Activated CD4-positive, alpha-beta T cell treated with anti-CD3 and anti-CD28 coated beads for 24 hours (primary cell): ENCODE measurements at regions not wholly inside any gene's neighbourhood (a gene's known extent, or its start where the extent isn't known, plus 50 kb on each side); places are given as distances from the start of the nearest gene placed in this dataset.

Experiments
- DNase-seq, 2 donors: peaks; one replicate each; pipeline ENCODE4 v3.0.0-alpha.2; 2020; ENCODE audit warnings: low read depth in 2 of 2

DNA sequence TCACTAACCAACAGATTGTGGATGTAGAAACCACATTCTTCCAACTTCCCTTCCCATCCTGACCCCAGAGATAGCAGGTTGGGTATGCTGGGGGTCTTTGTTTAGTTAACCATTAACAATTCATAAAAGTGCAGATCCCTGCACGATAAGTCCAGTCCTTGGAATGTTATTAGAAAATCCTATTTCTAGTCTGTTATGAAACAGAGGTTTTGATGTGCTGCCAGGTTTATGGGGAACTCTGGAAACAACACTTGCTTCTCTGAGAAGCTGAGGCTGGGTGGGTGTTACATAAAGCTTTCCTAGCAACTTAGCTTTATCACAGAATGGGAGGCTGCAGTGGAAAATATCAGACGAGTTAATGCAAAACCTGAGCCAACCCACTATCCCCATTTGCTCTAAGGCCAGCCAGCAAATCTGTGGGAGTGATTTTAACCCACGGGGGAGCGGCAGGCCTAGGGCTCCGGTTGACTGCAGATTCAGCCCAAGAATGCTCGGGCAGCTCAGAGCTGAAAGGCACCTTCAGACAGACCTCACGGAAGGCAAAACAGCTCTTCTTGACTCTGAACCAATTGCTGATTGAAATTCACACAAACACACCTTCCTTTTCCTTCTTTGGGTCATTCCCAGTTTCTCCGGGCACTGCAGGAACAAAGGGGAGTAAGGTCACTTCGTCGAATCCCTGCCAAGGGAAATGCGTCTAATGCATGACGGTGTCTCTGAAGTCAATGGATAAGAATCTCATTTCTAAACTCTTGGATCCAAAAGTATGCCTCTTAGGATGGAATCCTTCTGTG, 111.7 kb upstream of the IRF2BP2 start:
- no peak for DNase-seq

GRCh38 chr1:234720709-234721441, 110.9 kb upstream of the IRF2BP2 start:
- no peak for DNase-seq

GRCh38 chr1:234719454-234720251, 109.7 kb upstream of the IRF2BP2 start:
- no peak for DNase-seq

GRCh38 chr1:234718496-234719453, 108.8 kb upstream of the IRF2BP2 start:
- no peak for DNase-seq

GRCh38 chr1:234716908-234717375, 107.0 kb upstream of the IRF2BP2 start:
- no peak for DNase-seq

DNA sequence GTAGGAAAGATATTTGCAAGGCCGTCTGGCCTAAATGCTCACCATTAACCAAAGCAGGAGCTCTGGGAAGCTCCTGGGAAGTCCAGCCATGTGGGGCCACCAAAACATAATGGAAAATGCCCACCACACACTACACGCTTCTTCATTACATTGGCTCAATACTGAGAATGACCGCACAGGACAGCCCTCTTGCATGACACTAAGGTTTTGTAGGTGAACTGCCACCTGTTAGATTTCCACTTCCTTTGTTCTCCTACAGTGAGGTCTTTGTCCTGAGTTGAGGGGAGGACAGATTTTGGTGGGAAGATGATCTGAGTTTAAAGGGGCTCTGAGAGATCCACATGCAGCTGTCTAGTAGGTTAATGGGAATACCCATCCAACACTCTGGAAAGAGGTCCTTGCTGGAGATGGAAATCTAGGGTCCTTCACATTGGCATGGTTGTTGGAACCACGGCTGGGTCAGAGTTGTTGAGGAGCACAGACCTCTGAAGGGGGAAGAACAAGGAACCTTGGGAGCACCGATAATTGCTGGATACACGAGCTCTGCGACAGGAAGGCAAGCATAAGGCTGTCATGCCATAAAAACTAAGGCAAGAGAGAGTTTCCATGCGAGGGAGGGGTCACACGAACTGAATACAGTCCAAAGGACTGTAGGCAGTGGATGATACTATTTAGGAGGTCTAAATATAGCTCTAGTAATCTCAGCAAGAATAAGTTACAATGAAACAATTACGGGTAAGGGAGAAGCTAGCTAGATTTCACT, 105.5 kb upstream of the IRF2BP2 start:
- no peak for DNase-seq

DNA sequence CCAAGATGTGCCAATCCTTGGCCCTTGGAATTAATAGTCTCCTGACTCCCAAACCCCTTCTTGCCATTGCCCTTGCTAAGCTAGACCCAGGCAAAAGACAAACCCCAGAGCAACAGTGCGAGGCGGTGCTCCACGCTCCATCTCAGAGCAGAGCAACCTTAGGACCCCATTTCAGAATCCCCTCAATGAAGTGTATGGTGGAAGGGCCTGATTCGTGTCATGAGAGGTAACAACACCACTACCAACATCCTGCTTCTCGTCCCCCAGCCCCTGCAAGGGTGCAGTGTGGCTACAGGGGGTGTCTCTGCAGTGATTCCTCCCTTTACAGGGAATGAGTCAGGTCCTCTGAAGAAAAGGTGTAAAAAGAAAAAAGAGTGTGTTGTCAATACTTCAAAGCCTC, 103.9 kb upstream of the IRF2BP2 start:
- no peak for DNase-seq

GRCh38 chr1:234713440-234713839, 103.5 kb upstream of the IRF2BP2 start:
- DNase-seq, result no peak

GRCh38 chr1:234712891-234713305, 102.9 kb upstream of the IRF2BP2 start:
- no peak for DNase-seq

- DNase-seq, result no peak
Measured at GRCh38 chr1:234710936-234711724, 101.2 kb upstream of the IRF2BP2 start.

- DNase-seq, result no peak
Measured at GRCh38 chr1:234710381-234710780, 100.4 kb upstream of the IRF2BP2 start.

- DNase-seq, result no peak
Measured at GRCh38 chr1:234709473-234710228, 99.7 kb upstream of the IRF2BP2 start.

GRCh38 chr1:234708700-234709395, 98.9 kb upstream of the IRF2BP2 start:
- DNase-seq, result no peak

GRCh38 chr1:234707641-234708040, 97.7 kb upstream of the IRF2BP2 start:
- DNase-seq, result no peak

GRCh38 chr1:234706931-234707330, 97.0 kb upstream of the IRF2BP2 start:
- no peak for DNase-seq

- DNase-seq, result no peak
Measured at GRCh38 chr1:234706199-234706598, 96.2 kb upstream of the IRF2BP2 start.

DNA sequence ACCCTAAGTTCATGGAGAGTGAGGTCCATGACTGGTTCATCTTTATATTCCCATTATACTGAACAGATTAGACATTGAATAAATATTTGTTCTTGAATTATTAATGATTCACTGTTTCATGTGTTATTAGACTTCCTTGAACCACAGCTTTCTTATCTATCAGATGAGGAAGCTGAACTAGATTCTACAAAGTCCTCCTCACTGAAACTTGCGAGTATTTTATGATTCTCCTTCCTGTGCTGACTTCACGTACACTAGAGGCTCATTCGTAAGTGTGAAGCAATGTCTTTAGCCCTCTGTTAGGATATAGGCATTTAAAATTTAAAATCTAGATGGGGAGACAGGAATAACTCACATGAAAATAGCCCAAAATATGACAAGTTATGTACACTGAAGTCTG, 95.6 kb upstream of the IRF2BP2 start:
- DNase-seq, result no peak
